MCF 10A (cell line): ENCODE measurements at regions not wholly inside any gene's neighbourhood (a gene's known extent, or its start where the extent isn't known, plus 50 kb on each side); places are given as distances from the start of the nearest gene placed in this dataset.

Experiments used
- BruUV-seq: library from RNA; stranded (reverse); fragments of 400-500 nt; replicated peaks from 2 replicates; lab custom pipeline; 2021; lab: Mats Ljungman, UMichigan
- CTCF ChIA-PET: fragments of 300-600 bp; sonication (Branson Sonifier 250); formaldehyde crosslinking; extraction: SDS; loops from one replicate; lab custom pipeline; 2021; ENCODE audit warnings: antibody characterized with exemption, inconsistent platforms; lab: Yijun Ruan, JAX
- POLR2A ChIA-PET: fragments of 300-600, 350-650 bp; sonication (Branson Sonifier 250); formaldehyde crosslinking; extraction: SDS; loops from one replicate; lab custom pipeline; 2020; ENCODE audit warnings: antibody characterized with exemption, inconsistent platforms; lab: Yijun Ruan, JAX
- DNase-seq: peaks from one replicate; pipeline ENCODE4 v3.0.0-alpha.2; 2018; ENCODE audit not compliant: unreplicated experiment
- H3K27ac Mint-ChIP-seq: one replicate; pipeline ENCODE4 v1.8.0; 2022; ENCODE audit warnings: mild to moderate bottlenecking, low read depth, mixed read lengths; ENCODE audit not compliant: unreplicated experiment
- H3K27me3 Mint-ChIP-seq: one replicate; pipeline ENCODE4 v1.8.0; 2022; ENCODE audit warnings: mixed read lengths; ENCODE audit not compliant: insufficient read depth, unreplicated experiment
- H3K36me3 Mint-ChIP-seq: one replicate; pipeline ENCODE4 v1.8.0; 2022; ENCODE audit warnings: mild to moderate bottlenecking, moderate library complexity, mixed read lengths; ENCODE audit not compliant: insufficient read depth, unreplicated experiment
- H3K4me1 Mint-ChIP-seq: one replicate; pipeline ENCODE4 v1.8.0; 2022; ENCODE audit warnings: mixed read lengths; ENCODE audit not compliant: insufficient read depth, unreplicated experiment
- H3K4me3 Mint-ChIP-seq: one replicate; pipeline ENCODE4 v1.8.0; 2022; ENCODE audit warnings: mild to moderate bottlenecking, moderate library complexity, mixed read lengths; ENCODE audit not compliant: unreplicated experiment
- H3K9me3 Mint-ChIP-seq: one replicate; pipeline ENCODE4 v1.8.0; 2022; ENCODE audit warnings: mixed read lengths; ENCODE audit not compliant: unreplicated experiment
- intact Hi-C: fragments of 100-400 bp; cut with micrococcal nuclease; formaldehyde crosslinking; loops from 2 replicates; pipeline ENCODE4 v1.14.1; 2022
- TF ChIP-seq, protein P1 (sequence below): fragments of 200-600 bp; IDR thresholded peaks from one replicate; pipeline ENCODE4 v1.8.0; 2022; ENCODE audit warnings: antibody characterized with exemption, mild to moderate bottlenecking; ENCODE audit not compliant: unreplicated experiment

DNA sequence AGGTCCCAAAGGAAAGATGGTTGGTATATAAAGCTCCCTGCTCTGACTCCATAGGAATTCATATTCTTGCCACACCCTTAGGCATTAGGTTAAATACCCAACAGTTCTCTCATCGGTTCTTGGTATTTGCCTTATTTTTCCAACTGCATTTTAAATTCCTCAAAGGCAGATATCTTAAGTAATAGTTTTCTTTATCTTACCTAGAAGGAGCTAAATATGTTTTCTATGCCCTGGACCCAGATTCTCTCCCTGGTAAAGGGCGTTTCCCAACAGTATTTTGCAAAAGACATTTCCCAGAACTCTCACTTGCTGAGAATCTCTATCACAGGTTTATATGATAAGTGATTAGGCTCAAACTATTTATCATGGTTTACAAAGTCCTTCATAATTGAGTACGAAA, 158.6 kb upstream of the BDNF start:
- POLR2A ChIA-PET = interaction anchor here (0.7 kb wide), 1 partner anchor 238 kb away, joined by 3 read pairs; no protein-coding TSS in a partner anchor
- H3K27me3 Mint-ChIP-seq = no peaks in the 10 kb centered on the region
- BruUV-seq = no TSS peak
- CTCF ChIA-PET = interaction anchor here (0.7 to 0.8 kb wide), 3 partner anchors 27 to 670 kb away, joined by 3 read pairs; partner anchors contain the start of gene BDNF
- peaks cover 14% of the 10 kb centered on the region for H3K4me1 Mint-ChIP-seq
- H3K4me3 Mint-ChIP-seq = no peak overlapping the region
- intact Hi-C loops = no loop called here
- H3K36me3 Mint-ChIP-seq = no peaks in the 10 kb centered on the region
- no peak for DNase-seq
- no peak overlapping the region for H3K27ac Mint-ChIP-seq
- TF ChIP-seq, protein P1, sequence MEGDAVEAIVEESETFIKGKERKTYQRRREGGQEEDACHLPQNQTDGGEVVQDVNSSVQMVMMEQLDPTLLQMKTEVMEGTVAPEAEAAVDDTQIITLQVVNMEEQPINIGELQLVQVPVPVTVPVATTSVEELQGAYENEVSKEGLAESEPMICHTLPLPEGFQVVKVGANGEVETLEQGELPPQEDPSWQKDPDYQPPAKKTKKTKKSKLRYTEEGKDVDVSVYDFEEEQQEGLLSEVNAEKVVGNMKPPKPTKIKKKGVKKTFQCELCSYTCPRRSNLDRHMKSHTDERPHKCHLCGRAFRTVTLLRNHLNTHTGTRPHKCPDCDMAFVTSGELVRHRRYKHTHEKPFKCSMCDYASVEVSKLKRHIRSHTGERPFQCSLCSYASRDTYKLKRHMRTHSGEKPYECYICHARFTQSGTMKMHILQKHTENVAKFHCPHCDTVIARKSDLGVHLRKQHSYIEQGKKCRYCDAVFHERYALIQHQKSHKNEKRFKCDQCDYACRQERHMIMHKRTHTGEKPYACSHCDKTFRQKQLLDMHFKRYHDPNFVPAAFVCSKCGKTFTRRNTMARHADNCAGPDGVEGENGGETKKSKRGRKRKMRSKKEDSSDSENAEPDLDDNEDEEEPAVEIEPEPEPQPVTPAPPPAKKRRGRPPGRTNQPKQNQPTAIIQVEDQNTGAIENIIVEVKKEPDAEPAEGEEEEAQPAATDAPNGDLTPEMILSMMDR = no peak
- H3K9me3 Mint-ChIP-seq = no peaks in the 10 kb centered on the region

DNA sequence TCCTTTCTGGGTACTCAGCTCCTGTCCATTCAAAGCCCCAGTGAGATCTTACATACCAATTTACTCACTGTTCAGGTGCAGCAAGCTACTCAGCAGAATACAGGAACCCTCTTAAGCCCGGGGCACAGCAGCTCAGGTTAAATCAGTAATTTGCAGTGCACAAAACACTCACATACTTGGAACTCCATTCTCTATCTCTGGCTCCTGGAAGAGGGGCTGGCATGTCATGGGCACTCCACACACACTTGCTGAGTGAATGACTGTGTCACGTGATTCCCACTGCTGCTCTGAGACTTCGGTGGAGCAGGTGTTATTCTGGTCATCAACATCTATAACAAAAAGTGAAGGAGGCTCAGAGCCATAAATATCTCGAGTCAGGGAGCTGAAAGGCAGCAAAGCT, 157.3 kb upstream of the BDNF start:
- TF ChIP-seq, protein P1 = no peak
- H3K4me1 Mint-ChIP-seq = peaks cover 14% of the 10 kb centered on the region
- BruUV-seq = no TSS peak
- no peaks in the 10 kb centered on the region for H3K9me3 Mint-ChIP-seq
- intact Hi-C loops = no loop called here
- H3K4me3 Mint-ChIP-seq = no peak overlapping the region
- H3K27ac Mint-ChIP-seq = no peak overlapping the region
- H3K27me3 Mint-ChIP-seq = no peaks in the 10 kb centered on the region
- ChIA-PET POLR2A (no interaction called here), CTCF (interaction anchor here (1.6 kb wide), 1 partner anchor 19 kb away, joined by 8 read pairs; no protein-coding TSS in a partner anchor)
- DNase-seq = no peak
- H3K36me3 Mint-ChIP-seq = no peaks in the 10 kb centered on the region

DNA sequence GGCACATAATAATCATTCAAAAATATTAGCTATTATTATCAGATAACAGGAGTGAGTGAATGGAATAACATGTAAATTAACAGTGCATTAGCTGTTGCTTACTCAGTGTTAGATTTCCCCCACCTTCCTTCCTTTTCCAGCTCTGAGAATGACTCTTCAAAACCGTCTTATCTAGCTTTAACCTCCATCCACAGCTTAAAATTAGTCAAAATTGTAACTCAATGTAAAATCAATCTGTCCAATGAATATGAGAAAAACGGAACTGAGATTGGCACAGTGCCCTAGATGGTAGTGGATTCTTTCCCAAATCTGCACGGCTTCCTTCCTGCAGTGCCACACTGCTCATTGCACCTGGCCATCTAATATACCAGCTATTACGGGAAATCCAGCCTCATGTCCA, 156.8 kb upstream of the BDNF start:
- TF ChIP-seq, protein P1 = no peak
- ChIA-PET POLR2A (interaction anchor here (0.7 to 0.9 kb wide), 2 partner anchors 45 to 204 kb away, joined by 4 to 5 read pairs; no protein-coding TSS in a partner anchor), CTCF (interaction anchor here (0.5 to 1.6 kb wide), 5 partner anchors 10 to 397 kb away, joined by 3 to 8 read pairs (median 4); no protein-coding TSS in a partner anchor)
- Mint-ChIP-seq H3K27ac (no peak overlapping the region), H3K9me3 (peaks cover 3% of the 10 kb centered on the region), H3K27me3 (no peaks in the 10 kb centered on the region), H3K36me3 (no peaks in the 10 kb centered on the region), H3K4me1 (peaks cover 10% of the 10 kb centered on the region), H3K4me3 (no peak overlapping the region)
- intact Hi-C loops = no loop called here
- no TSS peak for BruUV-seq
- no peak for DNase-seq

DNA sequence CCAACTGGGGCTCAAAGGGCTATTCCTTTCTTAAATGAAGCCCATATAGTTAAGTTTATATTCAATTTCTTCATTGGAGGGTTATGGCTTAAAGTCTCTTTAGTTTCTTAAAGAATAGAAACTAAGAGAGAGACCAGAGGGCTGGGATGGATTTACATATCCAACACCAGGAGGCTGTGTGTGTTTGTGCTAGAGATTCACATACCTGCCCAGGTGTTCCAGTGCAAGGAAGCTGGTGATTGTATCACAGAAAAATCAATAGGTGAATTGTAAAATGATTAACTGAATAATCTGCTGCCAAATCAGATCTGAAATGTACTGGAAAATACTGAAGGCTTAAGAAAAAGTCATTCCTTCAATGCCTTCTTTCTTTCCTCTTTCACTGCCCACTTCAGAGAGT, 148.2 kb upstream of the BDNF start:
- Mint-ChIP-seq H3K4me3 (no peak overlapping the region), H3K27me3 (no peaks in the 10 kb centered on the region), H3K27ac (no peak overlapping the region), H3K9me3 (peaks cover 8% of the 10 kb centered on the region), H3K36me3 (no peaks in the 10 kb centered on the region), H3K4me1 (no peaks in the 10 kb centered on the region)
- intact Hi-C loops = loop anchor here (10.0 kb wide), 1 partner anchor 676 kb away; no protein-coding TSS in a partner anchor
- DNase-seq = no peak
- TF ChIP-seq, protein P1 = no peak
- POLR2A ChIA-PET = no interaction called here
- BruUV-seq = no TSS peak
- CTCF ChIA-PET = no interaction called here
